Hippocampal formation (tissue), 2 donors: ENCODE measurements at regions not wholly inside any gene's neighbourhood (a gene's known extent, or its start where the extent isn't known, plus 50 kb on each side); places are given as distances from the start of the nearest gene placed in this dataset.

Experiments
- DNase-seq, 2 donors: peaks; one replicate each; lab custom pipeline; 2025; lab: John Stamatoyannopoulos, UW

DNA sequence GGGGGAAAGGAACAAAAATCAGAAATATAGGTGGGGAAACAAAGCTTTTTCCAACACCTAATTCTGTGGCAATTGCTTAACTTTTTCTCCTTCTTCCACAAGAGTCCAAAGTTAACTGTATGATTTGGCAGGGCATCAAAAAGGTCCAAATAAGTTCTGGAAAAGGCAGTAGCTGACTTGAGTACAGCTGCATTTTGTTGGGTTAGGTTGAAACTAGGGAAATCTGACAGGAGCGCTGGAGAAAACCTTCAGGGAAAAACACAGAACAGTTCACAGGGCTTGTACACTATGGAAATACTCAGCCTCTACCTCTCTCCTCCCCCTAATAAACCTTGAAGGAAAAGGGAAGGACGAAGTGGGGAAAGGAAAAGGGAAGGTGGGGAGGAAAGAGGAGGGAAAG lies 438.6 kb downstream of the ZEB2 start:
- no peak for DNase-seq

DNA sequence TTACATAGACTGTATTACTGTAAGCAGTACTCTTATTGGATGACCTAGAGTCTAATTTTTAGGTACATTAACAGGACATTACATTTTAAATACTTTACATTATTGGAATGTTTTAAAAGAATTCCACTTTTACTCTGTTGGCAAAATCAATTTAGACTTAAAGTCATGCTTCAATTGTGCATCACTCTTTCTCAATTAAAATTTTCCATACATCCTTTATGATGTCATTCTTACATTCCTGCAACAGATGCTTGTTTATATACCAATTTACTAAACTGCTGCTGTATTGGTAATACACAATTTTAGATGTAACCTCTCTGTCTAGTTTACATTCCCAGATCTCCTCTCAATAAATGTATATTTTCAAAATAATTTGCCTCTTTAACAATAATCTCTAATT lies 440.1 kb downstream of the ZEB2 start:
- DNase-seq = no peak

DNA sequence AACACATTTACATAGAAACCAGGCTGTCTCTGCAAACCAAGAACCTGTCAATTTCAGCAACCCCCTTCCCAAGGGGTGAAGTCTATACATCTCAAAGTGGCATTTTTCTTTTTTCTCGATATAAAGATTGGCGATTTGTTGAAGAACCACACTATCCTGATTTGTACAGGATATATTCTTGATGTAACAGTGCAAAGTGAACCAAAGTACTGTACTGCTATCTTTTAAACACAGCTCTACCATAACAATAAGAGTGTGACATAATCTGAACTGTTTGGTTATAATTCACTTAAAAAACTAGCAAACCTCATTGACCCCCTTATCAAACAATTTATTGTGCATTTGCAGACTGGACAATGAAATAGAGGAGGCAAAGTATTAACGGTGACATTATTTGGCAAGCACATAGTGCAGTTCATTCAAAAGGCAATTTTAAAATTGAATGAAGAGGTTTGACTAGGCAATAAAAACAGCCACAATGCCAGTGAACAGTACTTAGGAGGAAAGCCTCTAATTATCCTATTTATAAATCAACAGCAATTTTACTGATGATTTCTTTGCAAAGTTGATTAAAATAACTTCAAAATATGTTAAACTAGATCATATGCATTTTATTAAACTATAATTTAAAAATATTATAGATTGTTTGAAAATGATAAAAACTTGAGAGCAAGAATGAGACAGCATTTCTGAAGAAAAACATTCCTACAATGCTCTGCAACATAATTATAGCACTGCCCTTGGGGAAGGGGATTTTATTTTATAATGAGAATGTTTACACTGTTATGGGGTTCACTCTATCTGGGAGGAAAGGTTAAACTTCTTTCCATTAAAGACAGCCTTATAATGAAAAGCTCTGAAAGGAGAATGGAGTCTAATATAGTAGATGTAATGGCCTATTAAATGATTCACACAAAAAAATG lies 440.9 kb downstream of the ZEB2 start:
- no peak for DNase-seq

DNA sequence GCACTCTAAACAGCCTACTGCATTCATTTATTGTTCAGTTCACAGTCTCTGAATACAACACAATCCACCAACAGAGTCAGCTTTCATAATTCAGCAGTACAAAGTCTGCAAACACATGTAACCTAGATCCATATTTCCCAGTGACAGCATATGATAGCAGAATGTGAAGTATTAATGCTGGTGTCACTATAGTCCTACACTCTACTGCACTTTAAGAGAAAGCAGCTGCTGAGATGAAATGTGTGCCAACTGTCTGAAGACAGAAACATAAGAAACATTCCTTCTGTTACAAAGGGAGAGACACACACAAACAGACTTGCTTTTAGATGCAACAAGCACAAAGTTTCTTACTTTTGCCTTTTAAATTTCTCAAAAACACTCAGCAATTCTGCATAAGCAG lies 441.8 kb downstream of the ZEB2 start:
- peak in 1 of 2 donors; percentile 21 for DNase-seq

DNA sequence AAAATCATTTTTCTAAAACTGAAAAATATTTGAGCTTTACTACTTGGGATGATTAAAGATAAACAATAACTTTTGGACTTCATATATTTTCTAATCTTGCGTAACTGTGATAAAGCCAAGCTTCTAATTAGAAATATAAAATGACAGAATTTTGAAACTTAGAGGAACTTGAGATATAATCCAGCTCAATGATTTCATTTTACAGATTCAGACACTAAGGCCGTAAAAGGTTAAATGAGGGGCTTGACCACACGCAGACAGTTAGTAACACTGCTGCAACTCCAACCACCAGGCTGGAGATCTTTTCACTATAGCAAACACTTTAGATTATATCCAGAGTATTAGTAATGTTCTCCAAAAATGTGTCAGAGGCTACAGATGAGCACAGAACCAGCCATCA lies 445.5 kb downstream of the ZEB2 start:
- no peak for DNase-seq

DNA sequence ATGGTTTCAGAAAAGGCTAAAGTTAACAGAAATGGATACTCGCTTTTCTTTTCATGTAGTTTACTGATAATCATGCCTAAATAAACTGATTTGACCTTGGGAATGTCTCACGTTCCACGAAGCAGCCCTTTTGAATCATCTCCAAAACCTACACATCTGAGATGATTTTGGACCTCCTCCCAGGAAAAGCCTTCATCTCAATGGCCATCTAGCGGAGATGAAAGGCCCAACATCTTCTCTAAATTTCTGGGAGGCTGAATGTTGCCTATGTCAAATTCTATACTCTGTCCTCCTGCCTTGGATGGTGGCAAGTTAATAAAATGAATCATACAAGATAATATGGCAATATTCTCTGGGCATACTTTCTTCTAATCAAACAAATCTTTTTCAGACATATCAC lies 448.5 kb downstream of the ZEB2 start:
- no peak for DNase-seq

DNA sequence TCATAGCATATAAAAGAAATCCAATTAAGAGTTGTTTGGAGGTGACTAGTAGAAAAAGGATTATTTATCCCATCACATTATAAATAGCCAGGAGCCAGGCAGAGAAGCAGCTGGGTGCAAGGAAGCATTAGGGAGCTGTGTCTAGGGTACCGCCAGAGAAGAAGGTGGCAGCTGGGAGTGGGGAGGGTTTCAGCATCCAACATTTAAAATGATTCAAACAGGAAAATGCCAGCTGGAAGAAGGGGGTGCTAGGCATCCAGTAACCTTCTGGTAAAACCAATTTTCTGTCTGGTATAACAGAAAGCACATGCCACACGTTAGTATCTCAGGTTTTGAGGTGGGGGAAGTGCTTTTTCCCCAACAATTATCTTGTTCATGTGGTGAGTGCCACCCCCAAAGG lies 452.4 kb downstream of the ZEB2 start:
- DNase-seq = no peak

DNA sequence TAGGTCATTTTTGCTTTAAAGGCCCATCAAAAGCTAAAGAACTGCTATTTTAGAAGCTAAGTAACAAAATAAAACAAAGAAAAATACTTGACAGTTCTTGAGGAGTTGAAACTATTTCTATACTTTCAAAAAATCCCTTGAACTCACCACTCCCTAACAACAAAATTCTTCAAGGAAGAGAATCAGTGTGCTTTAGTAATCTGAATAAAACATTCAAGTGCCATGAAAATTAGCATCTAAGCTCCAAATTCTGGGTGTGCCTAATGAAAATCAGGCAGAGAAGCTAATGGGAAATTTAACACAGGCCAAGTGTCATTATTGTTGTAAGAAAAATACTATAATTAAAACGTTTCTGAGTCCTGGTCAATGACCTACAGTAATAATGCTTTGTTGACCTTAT lies 456.3 kb downstream of the ZEB2 start:
- DNase-seq = no peak

DNA sequence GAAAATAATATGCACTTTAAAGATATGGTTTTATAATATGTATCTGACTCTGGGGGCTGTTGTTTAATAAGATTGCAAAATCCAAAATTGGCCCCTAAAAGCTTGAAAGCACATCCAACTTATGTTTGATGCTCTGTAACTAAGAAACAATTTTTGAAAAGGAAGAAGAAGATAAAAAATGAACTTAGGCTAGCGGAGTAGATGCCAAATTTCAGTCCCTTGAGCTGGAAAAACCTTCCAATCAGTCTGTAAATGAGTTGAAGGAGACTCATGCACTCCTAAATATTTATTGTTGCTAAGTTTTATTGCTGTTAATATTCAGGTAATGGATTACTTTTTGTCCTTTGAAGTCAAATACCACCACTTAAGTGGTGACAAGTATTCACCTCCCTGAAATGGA lies 465.0 kb downstream of the ZEB2 start:
- DNase-seq = no peak

DNA sequence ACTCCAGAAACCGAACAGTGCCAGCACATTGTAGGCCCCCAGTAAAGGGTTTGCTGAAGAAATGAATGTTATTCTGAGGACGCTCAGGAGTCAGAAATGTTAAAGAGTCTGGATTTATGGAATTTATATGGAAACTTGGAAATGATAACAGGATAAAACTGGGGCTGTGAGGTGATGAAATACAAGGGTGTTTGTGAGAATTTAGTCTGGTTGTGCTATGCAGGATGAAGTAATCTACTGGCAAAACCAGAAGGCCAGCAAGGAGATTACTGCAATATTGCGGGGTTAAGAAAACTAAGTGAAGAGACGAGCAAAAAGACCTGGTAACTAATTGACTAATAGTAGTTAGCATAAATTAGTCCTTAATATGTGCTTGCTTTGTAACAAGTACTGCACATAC lies 467.8 kb downstream of the ZEB2 start:
- no peak for DNase-seq

DNA sequence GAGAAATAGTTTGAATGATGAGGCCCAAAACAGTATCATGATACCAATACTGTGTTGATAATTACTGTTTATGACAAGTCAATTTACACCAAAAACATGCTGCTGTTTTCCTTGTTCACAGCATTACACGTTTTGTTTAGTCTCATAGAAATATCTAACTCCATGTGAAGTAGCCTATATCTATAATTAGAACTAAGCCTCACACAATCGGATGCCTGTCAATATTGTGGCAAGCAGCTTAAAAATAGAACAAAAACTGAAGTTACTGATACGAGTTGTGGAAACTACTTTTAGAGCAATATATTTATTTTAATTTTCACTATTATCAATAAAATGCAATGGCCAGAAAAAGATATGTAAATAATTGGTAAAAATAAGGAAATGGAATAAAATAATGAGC lies 470.8 kb downstream of the ZEB2 start:
- DNase-seq = no peak

DNA sequence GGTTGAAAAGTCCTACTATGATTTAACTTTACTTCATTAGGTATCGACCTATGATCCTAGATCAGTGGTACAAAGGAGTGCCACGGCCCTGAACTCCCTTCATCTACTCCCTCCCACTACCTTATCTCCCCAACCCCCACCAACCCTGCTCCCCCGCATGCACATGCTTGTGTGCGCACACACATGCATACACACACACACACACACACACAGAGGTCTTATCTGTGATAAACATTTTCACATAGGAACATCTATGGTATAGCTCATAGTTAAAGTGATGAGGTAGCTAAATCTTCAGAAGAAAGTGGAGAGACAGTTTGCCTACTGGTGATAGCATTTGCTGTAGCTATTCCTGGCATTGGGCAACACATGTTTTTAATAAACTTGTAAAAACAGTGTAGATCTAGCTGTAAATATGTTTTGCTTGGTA lies 471.3 kb downstream of the ZEB2 start:
- DNase-seq = no peak

DNA sequence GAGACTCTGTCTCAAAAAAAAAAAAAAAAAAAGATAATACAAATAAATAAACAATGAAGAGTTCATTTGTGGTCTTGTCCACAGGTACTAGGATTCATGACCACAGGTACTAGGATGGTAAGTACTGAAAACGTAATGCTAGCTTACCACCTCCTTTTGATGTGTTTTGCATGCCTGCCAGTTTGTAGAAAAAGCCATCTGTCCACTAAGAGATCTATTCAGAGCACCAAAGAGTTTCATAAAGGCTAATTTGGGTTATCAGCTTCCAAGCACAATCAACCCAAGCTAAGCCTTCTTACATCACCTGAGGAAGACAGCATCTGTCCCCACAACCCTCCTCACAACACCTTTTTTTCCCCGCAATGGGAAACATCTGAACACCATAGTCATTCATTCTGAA lies 477.2 kb downstream of the ZEB2 start:
- no peak for DNase-seq

DNA sequence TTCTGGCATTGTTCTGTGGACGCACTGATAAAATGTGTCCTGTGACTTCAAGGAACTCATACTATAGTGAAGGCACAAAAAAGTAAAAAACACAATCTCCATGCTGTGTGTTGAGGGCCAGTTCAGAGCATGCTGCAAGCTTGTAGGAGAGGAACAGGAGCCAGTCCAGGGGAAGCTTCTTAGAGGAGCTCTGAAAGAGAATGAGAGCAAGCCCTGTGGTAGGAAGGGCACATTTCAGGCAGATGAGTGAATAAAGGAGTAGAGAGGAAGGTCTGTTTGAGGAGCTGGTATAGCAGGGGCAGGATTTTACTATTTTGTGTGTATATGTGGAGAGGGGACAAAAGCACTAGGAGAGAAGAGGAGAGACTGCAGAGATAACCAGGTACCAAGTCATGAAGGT lies 478.3 kb downstream of the ZEB2 start:
- DNase-seq = no peak

DNA sequence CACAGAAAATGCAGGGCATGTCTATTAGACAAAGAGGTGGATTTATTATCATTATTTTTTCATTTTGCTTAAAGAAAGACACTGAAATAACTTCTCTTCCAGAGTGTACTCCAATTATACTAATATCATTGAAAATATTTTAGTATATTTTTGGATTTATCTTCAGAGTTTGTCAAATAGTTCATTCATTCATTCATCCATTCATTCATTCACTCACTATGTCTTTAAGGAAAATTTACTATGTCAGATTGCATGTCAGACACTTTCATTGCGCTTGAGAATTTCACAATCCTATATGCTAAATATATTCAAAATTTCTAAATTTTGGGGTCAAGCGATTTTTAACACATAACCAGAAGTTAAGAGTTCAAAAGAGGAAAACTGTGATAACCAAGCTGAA lies 479.1 kb downstream of the ZEB2 start:
- DNase-seq = no peak

DNA sequence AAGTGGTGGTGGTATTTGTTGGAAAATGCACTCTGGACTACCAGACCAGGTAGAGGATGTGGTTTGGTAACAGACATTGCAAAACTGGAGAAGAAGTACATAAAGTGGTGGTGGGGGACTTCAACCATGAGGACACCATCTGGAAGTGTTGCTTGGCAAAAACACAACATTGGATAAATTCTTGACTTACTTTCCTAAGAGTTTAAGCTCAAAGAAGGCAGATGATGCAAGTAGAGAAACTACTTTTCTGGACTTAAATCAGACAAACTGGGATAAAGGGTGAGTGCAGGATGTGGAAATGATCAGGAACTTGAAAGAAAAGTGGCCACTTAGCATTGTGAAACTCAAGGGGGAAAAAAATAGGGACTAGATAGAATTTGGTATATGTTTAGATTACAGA lies 487.4 kb downstream of the ZEB2 start:
- DNase-seq = no peak

DNA sequence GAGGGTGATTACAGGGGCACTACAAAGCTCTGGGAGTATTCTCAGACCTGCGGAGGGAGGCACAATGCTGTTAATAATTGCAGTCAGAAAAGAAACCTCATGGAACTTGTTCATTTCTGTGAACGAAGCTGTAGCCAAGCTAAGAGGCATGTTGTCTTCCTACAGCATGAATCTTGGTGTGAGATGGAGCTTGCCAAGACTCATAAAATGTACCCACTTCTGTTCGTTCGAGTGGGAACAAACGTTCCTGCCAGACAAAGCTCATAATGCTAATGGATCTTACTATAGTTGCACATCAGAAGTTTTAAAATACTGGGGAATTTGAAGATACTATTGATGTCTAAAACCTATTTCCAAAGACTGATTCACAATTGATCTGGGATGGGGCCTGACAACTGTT lies 489.1 kb downstream of the ZEB2 start:
- no peak for DNase-seq

DNA sequence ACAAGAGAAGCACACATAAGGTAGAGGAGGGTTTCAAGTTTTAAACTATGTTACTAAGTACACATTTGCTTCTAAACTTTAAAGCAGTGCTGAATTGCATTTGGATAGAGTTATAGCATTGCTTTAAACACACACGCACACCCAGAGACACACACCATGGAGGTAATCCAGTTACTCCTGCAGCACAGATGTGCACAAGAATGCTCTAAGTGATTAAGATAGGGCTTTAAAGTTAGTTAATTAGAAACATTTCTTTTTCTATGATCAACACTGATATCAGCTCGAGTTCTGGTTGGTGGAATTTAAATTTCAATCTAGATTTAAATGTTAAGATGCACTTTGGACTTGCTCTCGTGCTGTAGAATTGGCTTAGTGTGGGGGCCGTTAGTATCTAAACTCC lies 492.3 kb downstream of the ZEB2 start:
- DNase-seq = no peak

DNA sequence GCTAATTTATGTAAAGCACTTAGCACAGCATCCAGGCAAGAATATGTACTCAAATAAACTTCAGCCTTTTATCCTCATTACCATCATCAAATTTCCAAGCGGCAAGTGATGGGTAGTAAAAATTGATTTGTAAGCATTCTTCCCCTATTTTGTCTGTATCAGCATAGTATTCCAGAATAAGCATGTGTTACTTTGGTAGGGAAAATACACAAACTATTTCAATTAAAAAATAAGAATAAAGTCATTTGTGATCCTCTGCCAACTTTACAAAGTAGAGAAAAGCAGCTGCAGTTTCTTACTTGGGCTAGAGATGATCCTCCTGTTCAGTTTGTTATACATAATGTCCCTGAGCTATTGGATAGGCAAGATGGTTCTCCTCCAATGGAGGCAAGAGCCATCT lies 493.2 kb downstream of the ZEB2 start:
- no peak for DNase-seq

DNA sequence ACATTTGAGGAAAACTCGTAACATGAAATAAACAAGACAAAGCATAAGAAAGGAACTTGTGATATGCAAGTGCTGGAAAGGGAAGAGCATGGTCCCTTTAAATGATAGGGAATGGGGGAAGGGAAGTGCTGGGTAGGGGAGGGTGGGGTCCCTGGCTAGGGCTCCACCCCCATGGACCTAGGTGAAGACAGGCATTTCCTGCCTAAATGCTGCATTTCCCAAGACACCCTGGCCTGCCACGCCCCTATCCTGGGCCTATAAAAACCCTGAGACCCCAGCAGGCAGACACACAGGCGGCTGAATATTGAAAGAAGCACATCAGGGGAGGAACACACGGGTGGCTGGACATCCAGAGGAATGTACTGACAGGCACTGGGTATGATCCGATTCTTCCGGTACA lies 499.9 kb downstream of the ZEB2 start:
- no peak for DNase-seq

DNA sequence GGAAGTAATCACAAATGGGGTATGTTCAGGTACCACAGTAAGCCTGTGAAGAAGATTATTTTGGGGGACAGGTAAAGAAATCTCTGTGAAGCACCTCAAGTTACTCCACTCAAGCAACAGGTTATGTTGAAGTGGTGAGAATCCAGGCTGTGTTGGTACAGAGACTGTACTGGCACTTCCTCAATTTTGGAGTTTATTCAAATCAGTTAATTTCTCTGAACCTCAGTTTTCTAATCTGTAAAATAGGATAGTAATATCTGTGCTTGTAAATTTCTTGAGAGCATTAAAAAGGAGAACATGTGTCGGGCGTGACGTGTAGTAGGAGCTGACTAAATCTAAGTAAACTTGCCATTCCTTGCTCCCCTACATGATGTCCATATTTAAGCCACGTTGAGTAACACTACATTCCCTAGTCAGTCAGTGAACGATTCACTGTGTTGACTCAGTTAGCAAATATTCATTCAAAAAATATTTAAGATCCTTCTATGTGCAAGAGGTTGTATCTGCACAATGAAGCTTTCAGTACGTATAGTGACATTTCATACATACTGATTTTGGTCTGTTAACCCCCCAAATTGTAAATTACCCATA lies 504.2 kb downstream of the ZEB2 start:
- DNase-seq = no peak

DNA sequence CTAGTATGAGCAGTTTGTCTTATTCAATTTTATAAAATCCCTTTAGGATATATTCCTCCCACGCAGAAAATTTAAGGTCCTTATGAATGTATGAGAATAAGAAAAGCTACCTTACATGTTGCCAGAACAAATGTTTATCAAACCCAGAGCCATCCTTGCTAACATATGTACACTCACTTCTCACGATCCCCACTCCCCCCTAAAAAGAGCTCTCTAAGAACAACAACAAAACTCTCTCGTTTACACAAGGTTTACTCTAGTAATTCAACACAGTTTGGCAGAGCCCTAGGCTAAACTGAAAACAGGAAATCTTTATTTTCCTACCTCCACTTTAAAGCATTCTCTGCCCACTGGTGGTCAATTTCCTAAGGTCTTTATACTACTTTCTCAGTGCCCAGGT lies 504.9 kb downstream of the ZEB2 start:
- no peak for DNase-seq

DNA sequence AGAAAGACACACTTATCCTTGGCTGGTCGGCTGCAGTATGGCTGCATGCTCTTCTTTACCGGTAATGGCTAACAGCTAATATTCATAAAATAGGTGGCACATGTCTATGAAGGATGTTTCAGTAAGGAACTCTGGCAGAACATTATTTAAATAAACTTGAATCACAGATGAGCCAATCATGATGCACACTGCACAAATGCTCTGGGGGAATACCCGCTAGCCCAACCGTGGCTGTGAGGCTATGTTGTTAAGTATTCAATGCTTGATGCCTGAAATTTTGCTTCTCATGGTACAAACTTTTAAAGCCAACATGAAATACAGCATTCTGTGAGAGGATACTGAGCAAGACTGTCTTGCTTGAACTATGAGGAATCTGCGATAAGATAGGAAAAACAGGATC lies 505.8 kb downstream of the ZEB2 start:
- no peak for DNase-seq

DNA sequence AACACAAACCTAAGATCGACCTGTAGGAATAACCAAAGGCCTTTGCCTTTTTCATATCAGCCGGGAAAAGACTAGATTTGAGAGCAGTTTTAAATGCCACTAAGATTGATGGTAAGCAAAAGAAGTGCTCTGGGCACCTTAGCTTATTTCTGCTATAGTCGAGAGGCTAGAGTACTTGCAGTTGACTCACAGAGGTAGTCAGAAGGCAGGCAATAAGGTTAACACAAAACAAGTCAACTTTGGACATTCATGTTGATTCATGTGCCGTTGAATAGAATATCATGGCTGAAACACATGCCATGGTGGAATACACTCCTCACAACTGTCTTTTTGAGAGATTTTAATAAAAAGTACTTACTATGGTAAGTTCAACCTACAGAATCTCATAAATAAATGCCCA lies 507.6 kb downstream of the ZEB2 start:
- DNase-seq = no peak
